ENCODE measurements at regions not wholly inside any gene's neighbourhood (a gene's known extent, or its start where the extent isn't known, plus 50 kb on each side); places are given as distances from the start of the nearest gene placed in this dataset.
"Not testable (repeated sequence)": the region's sequence is repeated elsewhere in the genome, so short reads cannot be mapped to it uniquely, and the experiment has no call there.

- DNase-seq (ENCODE audit: low read depth) = no peak
These were observed 126.4 kb downstream of the CCER1 start for GRCh38 chr12:90828621-90829020.

- no peak for DNase-seq (ENCODE audit: low read depth)
These were observed 127.4 kb downstream of the CCER1 start for GRCh38 chr12:90827567-90827966.

GRCh38 chr12:90826036-90826435 is 128.9 kb downstream of the CCER1 start:
- DNase-seq (ENCODE audit: low read depth) = no peak

- DNase-seq (ENCODE audit: low read depth) = no peak
These were observed 131.1 kb downstream of the CCER1 start for GRCh38 chr12:90823859-90824258.

GRCh38 chr12:90819709-90820108 is 135.3 kb downstream of the CCER1 start:
- no peak for DNase-seq (ENCODE audit: low read depth)

- no peak for DNase-seq (ENCODE audit: low read depth)
These were observed 138.5 kb downstream of the CCER1 start for GRCh38 chr12:90816353-90817089.

- DNase-seq (ENCODE audit: low read depth) = no peak
These were observed 145.0 kb downstream of the CCER1 start for GRCh38 chr12:90809940-90810339.

GRCh38 chr12:90808568-90808967 is 146.4 kb downstream of the CCER1 start:
- DNase-seq (ENCODE audit: low read depth) = no peak

- DNase-seq (ENCODE audit: low read depth) = no peak
These were observed 152.2 kb downstream of the CCER1 start for GRCh38 chr12:90802727-90803126.

- no peak for DNase-seq (ENCODE audit: low read depth)
These were observed 153.2 kb downstream of the CCER1 start for GRCh38 chr12:90801776-90802175.

GRCh38 chr12:90794212-90794611 is 160.8 kb downstream of the CCER1 start:
- DNase-seq (ENCODE audit: low read depth) = no peak

GRCh38 chr12:90792718-90793117 is 162.3 kb downstream of the CCER1 start:
- not testable (repeated sequence) for DNase-seq (ENCODE audit: low read depth)

GRCh38 chr12:90791445-90791844 is 163.5 kb downstream of the CCER1 start:
- DNase-seq (ENCODE audit: low read depth) = no peak

GRCh38 chr12:90790747-90791146 is 164.2 kb downstream of the CCER1 start:
- no peak for DNase-seq (ENCODE audit: low read depth)

GRCh38 chr12:90773491-90773890 is 181.5 kb downstream of the CCER1 start:
- no peak for DNase-seq (ENCODE audit: low read depth)

GRCh38 chr12:90770861-90771260 is 184.1 kb downstream of the CCER1 start:
- DNase-seq (ENCODE audit: low read depth) = no peak

GRCh38 chr12:90757957-90758356 is 197.0 kb downstream of the CCER1 start:
- no peak for DNase-seq (ENCODE audit: low read depth)

GRCh38 chr12:90745211-90745610 is 209.8 kb downstream of the CCER1 start:
- no peak for DNase-seq (ENCODE audit: low read depth)

GRCh38 chr12:90741611-90742010 is 213.4 kb downstream of the CCER1 start:
- no peak for DNase-seq (ENCODE audit: low read depth)

GRCh38 chr12:90729736-90730135 is 225.2 kb downstream of the CCER1 start:
- no peak for DNase-seq (ENCODE audit: low read depth)

GRCh38 chr12:90712671-90713070 is 242.3 kb downstream of the CCER1 start:
- DNase-seq (ENCODE audit: low read depth) = no peak

GRCh38 chr12:90710711-90711110 is 244.3 kb downstream of the CCER1 start:
- DNase-seq (ENCODE audit: low read depth) = no peak

GRCh38 chr12:90706036-90706435 is 248.9 kb downstream of the CCER1 start:
- DNase-seq (ENCODE audit: low read depth) = no peak

- DNase-seq (ENCODE audit: low read depth) = no peak
These were observed 259.6 kb downstream of the CCER1 start for GRCh38 chr12:90695415-90695814.

All from stimulated activated CD8-positive, alpha-beta memory T cell treated with anti-CD3 and anti-CD28 coated beads, Interleukin-12 subunit alpha, Interleukin-12 subunit beta, amount 100 ng/mL, for 4 hours (primary cell).